ENCODE measurements at regions not wholly inside any gene's neighbourhood (a gene's known extent, or its start where the extent isn't known, plus 50 kb on each side); places are given as distances from the start of the nearest gene placed in this dataset.
"Not testable (repeated sequence)": the region's sequence is repeated elsewhere in the genome, so short reads cannot be mapped to it uniquely, and the experiment has no call there.

DNA sequence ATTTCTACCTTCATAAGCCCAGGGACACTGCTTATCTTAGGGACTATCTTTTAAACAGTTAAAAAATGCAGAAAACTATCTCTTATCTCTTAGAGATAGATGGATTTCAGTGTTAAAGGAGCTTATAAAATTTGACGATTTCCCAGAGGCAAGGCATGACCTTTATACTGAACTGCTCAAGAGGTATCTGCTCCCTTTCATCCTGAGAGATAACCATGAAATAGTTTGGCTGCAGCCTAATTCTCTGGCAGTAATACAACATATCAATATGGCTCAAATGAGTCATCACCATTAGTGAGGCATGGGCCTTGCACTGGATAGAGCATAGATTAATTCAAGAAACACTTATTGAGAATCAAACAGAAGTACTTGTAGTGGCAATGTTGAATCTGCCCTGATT is 348.2 kb upstream of the GRIA3 start:
- DNase-seq, result no peak

DNA sequence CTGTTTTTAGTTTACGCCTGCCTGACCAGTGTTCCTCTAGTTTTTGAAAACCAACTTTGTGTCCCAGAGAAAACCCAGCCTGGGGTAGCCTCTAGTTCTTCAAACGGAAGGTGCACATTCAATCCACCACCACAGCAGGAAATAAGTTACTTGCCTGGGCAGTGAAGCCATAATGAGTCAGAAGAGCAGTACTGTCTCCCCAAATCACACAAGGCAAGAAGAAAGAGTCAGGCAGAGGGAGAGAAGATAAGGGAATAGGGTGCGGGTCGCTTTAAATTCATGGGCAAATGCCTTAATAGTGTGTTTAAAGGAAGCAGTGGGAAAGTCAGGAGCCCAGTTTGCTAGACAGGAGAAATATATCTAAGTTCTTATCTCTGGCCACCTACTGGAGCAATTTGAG is 333.8 kb upstream of the GRIA3 start:
- DNase-seq, result no peak

GRCh38 chrX:122856205-122856604 is 327.9 kb upstream of the GRIA3 start:
- no peak for DNase-seq

DNA sequence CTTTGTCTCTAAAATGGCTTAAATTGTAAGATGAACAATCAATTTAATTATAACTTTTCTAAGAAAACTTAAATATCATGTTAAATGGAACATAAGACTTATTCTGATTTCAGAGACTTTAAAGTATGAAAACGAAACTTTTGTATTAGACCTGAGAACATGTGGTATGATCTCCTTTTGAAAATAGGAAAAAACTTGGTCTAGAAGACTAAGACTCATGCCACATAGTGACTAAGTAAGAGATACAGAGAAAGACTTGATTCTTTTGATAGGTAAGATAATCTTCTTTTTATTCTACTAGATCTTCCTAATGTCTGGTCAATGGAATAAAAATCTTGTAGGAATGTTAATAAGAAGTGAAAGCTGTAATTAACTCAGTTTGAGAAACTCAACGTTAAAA is 326.3 kb upstream of the GRIA3 start:
- no peak for DNase-seq

DNA sequence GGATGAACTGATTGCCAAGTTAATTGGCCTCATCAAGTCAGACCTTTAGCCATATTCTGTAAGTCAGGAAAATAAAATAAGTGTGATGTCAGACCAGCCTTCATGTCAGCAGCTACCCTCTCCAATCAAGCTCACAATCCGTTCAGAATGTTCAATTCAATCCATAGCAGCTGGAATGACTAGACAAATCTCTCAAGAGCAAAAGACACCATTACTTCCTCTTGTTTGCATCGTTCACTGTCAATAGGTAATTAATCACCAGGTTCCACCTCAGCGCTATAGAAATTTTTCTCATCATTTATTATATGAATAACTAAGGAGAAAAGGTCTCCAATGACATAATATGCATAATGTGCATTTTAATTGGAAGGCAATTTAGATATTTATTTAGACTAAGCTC is 321.0 kb upstream of the GRIA3 start:
- DNase-seq, result no peak

DNA sequence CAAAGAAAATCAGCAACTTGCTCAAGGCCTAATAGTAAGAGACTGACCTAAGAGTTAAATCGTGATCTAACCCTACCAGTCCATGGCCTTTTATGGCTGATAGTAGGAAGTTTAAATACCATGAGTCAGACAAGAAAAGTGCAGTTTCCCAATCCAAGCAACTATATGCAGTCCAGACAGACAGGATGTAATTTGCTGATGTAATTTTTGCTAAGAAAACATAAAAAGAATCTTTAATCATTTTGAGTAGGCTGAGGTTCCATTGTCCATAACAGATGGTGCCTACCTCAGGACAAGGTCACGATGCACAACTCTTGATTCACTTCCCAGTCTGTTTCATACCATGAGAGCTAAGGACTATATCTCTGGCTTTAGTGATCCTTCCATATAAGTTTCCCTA is 317.5 kb upstream of the GRIA3 start:
- DNase-seq, result no peak

- DNase-seq, result no peak
Observed at GRCh38 chrX:122868631-122869030, 315.4 kb upstream of the GRIA3 start.

- no peak for DNase-seq
Observed at GRCh38 chrX:122869171-122869570, 314.9 kb upstream of the GRIA3 start.

- no peak for DNase-seq
Observed at GRCh38 chrX:122878269-122878668, 305.8 kb upstream of the GRIA3 start.

GRCh38 chrX:122880952-122881351 is 303.1 kb upstream of the GRIA3 start:
- DNase-seq, result no peak

DNA sequence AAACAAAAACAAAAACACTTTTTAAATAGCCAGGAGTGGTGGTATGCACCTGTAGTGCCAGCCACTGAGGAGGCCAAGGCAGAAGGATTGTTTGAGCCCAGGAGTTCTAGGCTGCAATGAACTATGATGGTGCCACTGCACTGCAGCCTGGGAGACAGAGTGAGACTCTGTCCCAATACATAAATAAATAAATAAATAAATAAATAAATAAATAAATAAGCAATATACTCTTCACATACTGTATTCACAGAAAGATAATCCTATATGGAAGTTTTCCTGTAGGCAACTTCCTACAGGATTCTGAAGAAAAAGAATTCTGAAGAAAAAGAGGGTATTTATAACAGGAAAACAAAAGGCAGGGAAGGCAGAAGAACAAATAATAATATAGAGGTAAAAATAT is 293.3 kb upstream of the GRIA3 start:
- no peak for DNase-seq

DNA sequence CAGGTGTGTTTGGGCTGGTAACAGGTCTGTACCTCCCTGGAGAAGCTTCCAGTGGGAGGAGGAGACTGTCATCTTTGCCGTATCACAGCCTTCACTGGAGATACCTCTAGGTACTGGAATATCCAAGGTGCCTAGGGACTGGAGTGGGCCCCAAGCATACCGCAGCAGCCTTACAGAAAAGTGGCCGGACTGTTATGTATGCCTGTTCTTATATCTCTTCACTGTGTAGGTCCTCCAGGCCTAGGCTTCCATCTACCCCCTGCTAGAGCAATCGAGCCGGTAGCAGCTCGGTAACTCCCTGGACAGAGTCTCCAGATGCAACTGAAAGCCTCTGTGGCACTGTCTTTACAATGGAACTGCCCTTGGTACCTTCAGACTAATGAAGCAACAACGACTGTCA is 277.4 kb upstream of the GRIA3 start:
- no peak for DNase-seq

DNA sequence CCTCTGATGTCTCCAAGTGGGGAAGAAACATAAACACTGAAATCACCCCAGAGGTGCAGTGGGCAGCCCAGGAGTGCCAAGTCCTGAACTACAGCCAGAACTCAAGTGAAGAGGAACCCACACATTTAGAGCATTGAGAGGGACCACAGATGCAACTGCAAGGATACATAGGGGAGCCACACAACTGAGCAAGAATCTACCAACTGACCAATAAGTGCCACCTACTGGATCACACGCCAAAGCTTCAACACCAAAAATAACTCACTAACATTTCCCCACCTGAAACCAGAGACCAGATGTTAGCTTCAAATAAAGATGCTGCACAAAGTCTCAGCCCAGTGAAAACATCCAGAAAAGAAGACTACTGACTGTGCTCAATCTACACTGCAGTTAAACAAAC is 276.7 kb upstream of the GRIA3 start:
- DNase-seq, result no peak

DNA sequence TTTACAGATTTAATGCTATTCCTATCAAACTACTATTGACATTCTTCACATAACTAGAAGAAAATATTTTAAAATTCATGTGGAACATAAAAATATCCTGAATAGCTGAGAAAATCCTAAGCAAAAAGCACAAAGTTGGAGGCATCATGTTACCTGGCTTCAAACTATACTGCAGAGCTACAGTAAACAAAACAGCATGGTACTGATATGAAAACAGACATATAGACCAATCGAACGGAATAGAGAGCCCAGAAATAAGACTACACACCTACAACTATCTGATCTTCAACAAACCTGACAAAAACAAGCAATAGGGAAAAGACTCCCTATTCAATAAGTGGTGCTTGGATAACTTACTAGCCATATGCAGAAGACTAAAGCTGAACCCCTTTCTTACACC is 273.4 kb upstream of the GRIA3 start:
- no peak for DNase-seq

DNA sequence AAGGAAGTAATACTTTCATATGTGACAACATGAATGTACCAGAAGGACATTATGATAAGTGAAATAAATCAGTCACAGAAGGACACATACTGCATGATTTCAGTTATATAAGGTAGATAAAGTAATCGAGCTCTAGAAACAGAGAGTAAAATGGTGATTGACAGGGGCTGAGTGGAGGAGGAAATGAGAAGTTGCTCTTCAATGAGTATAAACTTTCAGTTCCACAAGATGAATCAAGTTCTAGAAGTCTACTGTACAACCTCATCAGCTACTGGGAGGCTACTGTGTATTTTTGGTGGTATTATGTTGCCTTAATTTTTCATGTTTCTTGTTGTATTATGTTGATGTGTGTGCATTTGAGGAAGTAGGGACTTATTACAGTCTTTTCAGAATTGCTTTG is 270.9 kb upstream of the GRIA3 start:
- DNase-seq, result no peak

DNA sequence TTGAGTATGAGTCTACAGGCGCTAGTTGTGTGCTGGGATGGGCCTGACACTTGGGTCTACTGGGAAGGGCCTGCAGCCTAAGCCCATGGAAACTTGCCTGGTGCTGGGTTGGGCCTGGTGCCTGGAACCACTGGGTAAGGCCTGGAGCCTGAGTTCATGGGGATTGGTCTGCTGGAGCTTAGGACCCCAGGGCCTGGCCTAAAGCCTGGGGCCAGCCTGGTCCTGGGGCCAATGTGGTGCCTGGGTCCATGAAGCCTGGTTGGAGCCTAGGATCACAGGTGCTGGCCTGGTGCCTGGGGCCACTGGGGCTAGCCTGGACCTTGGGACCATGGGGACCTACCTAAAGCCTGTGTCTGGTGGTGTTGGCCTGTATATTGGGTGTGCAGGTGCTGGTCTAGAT is 270.3 kb upstream of the GRIA3 start:
- DNase-seq, result no peak

GRCh38 chrX:122914256-122914655 is 269.8 kb upstream of the GRIA3 start:
- DNase-seq, result no peak

- no peak for DNase-seq
Observed at GRCh38 chrX:122934131-122934530, 249.9 kb upstream of the GRIA3 start.

- DNase-seq, result no peak
Observed at GRCh38 chrX:122940199-122940598, 243.9 kb upstream of the GRIA3 start.

GRCh38 chrX:122941806-122942205 is 242.3 kb upstream of the GRIA3 start:
- no peak for DNase-seq

DNA sequence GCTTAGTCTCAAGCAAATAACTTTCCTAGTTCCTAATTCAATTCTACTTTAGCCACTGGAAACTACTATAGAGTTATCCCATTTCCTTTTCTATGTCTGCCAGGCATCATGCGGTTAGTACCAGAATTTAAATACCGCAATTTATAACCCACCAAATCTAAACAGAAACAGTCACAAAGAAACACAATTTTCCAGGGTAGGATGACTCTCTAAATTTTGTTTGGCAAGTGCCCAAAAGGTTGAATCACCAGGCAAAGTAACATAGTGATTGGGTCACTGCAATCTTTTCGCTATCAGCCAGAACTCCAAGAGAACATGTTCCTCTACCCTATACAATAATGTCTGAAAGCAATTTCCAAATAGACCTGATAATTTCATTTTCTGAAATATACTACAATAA is 240.2 kb upstream of the GRIA3 start:
- no peak for DNase-seq

GRCh38 chrX:122945328-122945727 is 238.8 kb upstream of the GRIA3 start:
- DNase-seq, result no peak

DNA sequence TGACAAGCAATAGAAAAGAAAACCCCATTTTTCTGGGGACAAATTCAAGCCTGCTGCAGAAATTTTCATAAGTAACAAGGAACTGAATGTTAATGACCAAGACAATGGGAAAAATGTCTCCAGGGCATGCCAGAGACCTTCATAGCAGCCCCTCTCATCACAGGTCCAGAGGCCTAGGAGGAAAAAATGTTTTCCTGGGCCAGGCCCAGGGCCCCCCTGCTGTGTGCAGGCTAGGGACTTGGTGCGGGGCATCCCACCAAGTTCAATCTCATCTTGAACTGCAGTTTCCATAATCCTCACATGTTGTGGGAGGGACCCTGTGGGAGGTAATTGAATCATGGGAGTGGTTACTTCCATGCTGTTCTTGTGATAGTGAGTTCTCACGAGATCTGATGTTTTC is 211.5 kb upstream of the GRIA3 start:
- no peak for DNase-seq

DNA sequence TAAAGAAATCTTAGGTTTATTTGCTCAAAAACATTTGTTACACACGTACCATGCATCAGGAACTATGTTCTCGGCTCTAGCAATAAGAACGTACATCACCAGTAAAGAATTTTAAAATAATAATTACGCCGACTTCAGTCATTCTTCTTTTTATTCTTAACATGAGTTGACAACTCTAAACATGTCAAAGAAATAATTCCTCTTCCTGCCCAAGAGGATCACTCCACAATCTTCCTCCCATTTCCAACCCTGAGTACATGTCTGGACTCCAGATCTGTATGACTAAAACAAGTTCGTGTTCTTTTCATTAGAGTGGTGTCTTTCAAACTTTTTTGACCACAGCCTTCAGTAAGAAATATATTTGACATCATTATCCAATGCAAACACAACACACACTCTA is 201.6 kb upstream of the GRIA3 start:
- DNase-seq, result no peak

DNA sequence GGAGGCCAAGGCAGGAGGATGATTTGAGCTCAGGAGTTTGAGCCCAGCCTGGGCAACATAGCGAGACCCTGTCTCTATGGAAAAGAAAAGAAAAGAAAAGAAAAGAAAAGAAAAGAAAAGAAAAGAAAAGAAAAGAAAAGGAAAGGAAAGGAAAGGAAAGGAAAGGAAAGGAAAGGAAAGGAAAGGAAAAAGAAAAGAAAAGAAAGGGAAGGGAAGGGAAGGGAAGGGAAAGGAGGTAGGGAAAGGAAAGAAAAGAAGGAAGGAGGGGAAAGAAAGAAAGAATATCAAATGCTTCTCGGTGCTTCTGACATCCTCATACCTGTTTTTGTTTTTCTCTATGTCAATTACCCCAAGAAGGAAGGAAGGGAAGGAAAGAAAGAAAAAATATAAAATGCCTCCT is 181.2 kb upstream of the GRIA3 start:
- not testable (repeated sequence) for DNase-seq

DNA sequence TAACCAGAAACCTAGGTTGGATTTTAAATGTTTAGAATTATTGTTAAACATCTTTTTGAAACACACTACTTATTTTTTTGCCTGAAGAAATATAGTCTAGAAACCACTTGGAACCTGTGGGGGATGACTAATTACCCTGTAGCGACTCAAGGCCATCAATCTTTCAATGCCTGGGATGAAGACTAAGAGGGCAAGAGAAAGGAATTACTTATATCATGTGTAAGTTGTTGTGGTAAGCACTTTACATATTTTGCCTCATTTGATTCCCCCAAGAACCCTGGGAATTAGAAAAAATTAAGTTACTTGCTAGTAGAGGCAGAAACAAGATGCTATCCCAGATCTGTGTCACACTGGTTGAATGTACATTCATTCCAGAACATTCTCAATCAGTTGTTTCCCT is 170.9 kb upstream of the GRIA3 start:
- DNase-seq, result no peak

Data from NCI-H187 (cell line).